Neuronal stem cell (in vitro differentiated cells): ENCODE measurements at regions not wholly inside any gene's neighbourhood (a gene's known extent, or its start where the extent isn't known, plus 50 kb on each side); places are given as distances from the start of the nearest gene placed in this dataset.

ENCODE experiments used
- DNase-seq: peaks from one replicate; pipeline ENCODE4 v3.0.0-alpha.2; 2013; ENCODE audit warnings: low spot score
- H2AFZ ChIP-seq: one replicate; pipeline ENCODE4 v1.6.1; 2013; ENCODE audit warnings: mild to moderate bottlenecking, low read length, inconsistent platforms
- H2AK5ac ChIP-seq: 2 replicates; pipeline ENCODE4 v1.6.1; 2013; ENCODE audit warnings: low read depth, mild to moderate bottlenecking, inconsistent platforms, low read length, moderate library complexity, mixed read lengths
- H2BK120ac ChIP-seq: 2 replicates; pipeline ENCODE4 v1.6.1; 2013; ENCODE audit warnings: low read depth, mild to moderate bottlenecking, inconsistent platforms, low read length, moderate library complexity, mixed read lengths
- H2BK12ac ChIP-seq: one replicate; pipeline ENCODE4 v1.6.1; 2013; ENCODE audit warnings: low read length, inconsistent platforms
- H2BK15ac ChIP-seq: 2 replicates; pipeline ENCODE4 v1.6.1; 2013; ENCODE audit warnings: mild to moderate bottlenecking, low read length, inconsistent platforms, mixed read lengths
- H2BK5ac ChIP-seq: one replicate; pipeline ENCODE4 v1.6.1; 2013; ENCODE audit warnings: inconsistent platforms, mild to moderate bottlenecking, low read length, moderate library complexity
- H3K14ac ChIP-seq: one replicate; pipeline ENCODE4 v1.6.1; 2013; ENCODE audit warnings: low read length, inconsistent platforms
- H3K18ac ChIP-seq: 2 replicates; pipeline ENCODE4 v1.6.1; 2013; ENCODE audit warnings: low read length, inconsistent platforms
- H3K23ac ChIP-seq: 2 replicates; pipeline ENCODE4 v1.6.1; 2013; ENCODE audit warnings: low read depth, mild to moderate bottlenecking, mixed read lengths, low read length, inconsistent platforms; ENCODE audit not compliant: poor library complexity
- H3K27ac ChIP-seq: replicated peaks from 3 replicates; pipeline ENCODE4 v1.5.1; 2013; ENCODE audit warnings: low read length, inconsistent platforms
- H3K27me3 ChIP-seq, 3 experiments: 2 replicates each; pipeline ENCODE4 v1.6.1; 2013; ENCODE audit warnings: low read length in 3 of 3, mild to moderate bottlenecking in 2 of 3, inconsistent platforms in 1 of 3, low read depth in 1 of 3, mixed read lengths in 1 of 3, moderate library complexity in 1 of 3; ENCODE audit not compliant: control insufficient read depth in 3 of 3, insufficient read depth in 3 of 3
- H3K36me3 ChIP-seq, 2 donors: replicated peaks in 1 of 2; 2 replicates each; pipeline ENCODE4 v1.6.1; 2013; ENCODE audit warnings: low read length in 2 of 2; ENCODE audit not compliant: control insufficient read depth in 2 of 2, insufficient read depth in 2 of 2
- H3K4ac ChIP-seq: 2 replicates; pipeline ENCODE4 v1.6.1; 2013; ENCODE audit warnings: inconsistent platforms, mild to moderate bottlenecking, low read length, moderate library complexity
- H3K4me1 ChIP-seq, 2 donors: 1 replicate in 1 of 2; 2 replicates in 1 of 2; pipeline ENCODE4 v1.6.1; 2013; ENCODE audit warnings: low read length in 2 of 2, low read depth in 1 of 2; ENCODE audit not compliant: control insufficient read depth in 2 of 2, insufficient read depth in 1 of 2
- H3K4me2 ChIP-seq: one replicate; pipeline ENCODE4 v1.6.1; 2013; ENCODE audit warnings: mild to moderate bottlenecking, low read length, inconsistent platforms; ENCODE audit not compliant: insufficient read depth, poor library complexity, severe bottlenecking
- H3K4me3 ChIP-seq, 2 donors: 2 replicates each; pipeline ENCODE4 v1.5.1; 2013; ENCODE audit warnings: low read length in 2 of 2, mild to moderate bottlenecking in 2 of 2, inconsistent platforms in 1 of 2, moderate library complexity in 1 of 2
- H3K79me1 ChIP-seq: one replicate; pipeline ENCODE4 v1.6.1; 2013; ENCODE audit warnings: low read depth, mild to moderate bottlenecking, inconsistent platforms, low read length, moderate library complexity
- H3K9ac ChIP-seq: one replicate; pipeline ENCODE4 v1.6.1; 2013; ENCODE audit warnings: mild to moderate bottlenecking, low read depth, low read length, inconsistent platforms; ENCODE audit not compliant: poor library complexity
- H3K9me3 ChIP-seq, 2 donors: replicated peaks in 1 of 2; 2 replicates each; pipeline versions ENCODE3 to v1.6.1; 2013; ENCODE audit warnings: low read length in 2 of 2, mild to moderate bottlenecking in 2 of 2, inconsistent platforms in 1 of 2, low read depth in 1 of 2, mixed read lengths in 1 of 2, moderate library complexity in 1 of 2; ENCODE audit not compliant: control insufficient read depth in 2 of 2, insufficient read depth in 1 of 2
- H4K8ac ChIP-seq: one replicate; pipeline ENCODE4 v1.6.1; 2013; ENCODE audit warnings: low read depth, mild to moderate bottlenecking, inconsistent platforms, low read length, moderate library complexity
- H4K91ac ChIP-seq: one replicate; pipeline ENCODE4 v1.6.1; 2013; ENCODE audit warnings: low read length, low read depth, mild to moderate bottlenecking, inconsistent platforms; ENCODE audit not compliant: poor library complexity
- WGBS, 2 donors: extraction: QIAGEN DNeasy Blood & Tissue Kit; methylation state at CpG; one replicate each; pipeline ENCODE4 v1.1.7; 2013; ENCODE audit warnings: missing lambda C conversion rate in 2 of 2, mixed read lengths in 1 of 2; ENCODE audit not compliant: insufficient read length in 2 of 2, insufficient replicate concordance in 1 of 2; ENCODE audit errors: extremely low coverage in 2 of 2; 5-methylcytosine and 5-hydroxymethylcytosine counted together

DNA sequence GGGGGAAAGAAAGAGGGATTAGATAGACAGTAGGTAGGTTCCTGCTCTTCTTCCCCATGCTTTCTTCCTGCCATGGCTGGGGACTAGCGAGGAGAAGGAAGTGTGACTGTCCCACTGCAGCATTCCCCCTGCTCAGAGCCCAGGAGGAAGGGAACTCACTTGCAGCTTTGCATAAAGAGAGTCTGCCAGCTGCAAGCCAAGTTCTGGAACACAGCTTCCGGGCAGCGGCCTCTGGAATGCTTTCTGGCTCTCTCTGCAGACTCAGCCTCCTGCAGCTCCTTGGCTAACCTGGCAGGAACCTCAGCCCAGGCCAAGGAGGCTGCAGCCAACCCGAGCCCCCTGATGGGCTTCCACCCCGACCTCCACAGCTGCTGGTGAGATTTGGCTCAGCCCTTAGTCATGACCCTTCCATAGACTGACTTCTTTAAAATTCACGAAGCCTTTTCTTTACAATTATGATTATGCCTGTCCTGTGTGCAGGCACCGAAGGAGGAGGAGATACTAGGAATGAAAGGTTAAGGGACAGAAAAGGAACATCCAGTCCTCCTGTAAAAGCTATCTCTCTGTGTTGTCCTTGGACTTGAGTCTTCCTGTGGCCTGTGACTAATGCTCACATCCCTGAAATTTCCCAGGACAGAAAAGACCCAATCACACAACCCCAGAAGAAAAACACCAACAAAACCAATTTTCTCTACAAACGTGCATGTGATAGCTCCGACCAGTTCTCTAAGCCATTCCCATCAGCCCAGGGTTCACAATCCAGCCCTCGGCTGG, 108.2 kb upstream of the OLIG2 start:
- H3K27ac ChIP-seq, result no peak overlapping the region
- peaks cover 4 to 9% of the 10 kb centered on the region in 2 donors for H3K4me1 ChIP-seq
- no CpG with 5 or more reads among the region's 10 CpGs for WGBS, 2 donors
- no peak overlapping the region for H2AFZ ChIP-seq
- no peaks in the 10 kb centered on the region for H3K36me3 ChIP-seq
- no peak overlapping the region for H3K4me3 ChIP-seq
- no peaks in the 10 kb centered on the region for H3K79me1 ChIP-seq
- no peak overlapping the region for H2BK5ac ChIP-seq
- H3K14ac ChIP-seq, result no peak overlapping the region
- no peak overlapping the region for H3K4ac ChIP-seq
- H2BK12ac ChIP-seq, result no peak overlapping the region
- H4K91ac ChIP-seq, result no peak overlapping the region
- no peak overlapping the region for H2BK15ac ChIP-seq
- H2AK5ac ChIP-seq, result peak overlapping the region; percentile 79
- peaks cover 0 to 14% (median 2%) of the 10 kb centered on the region in 3 experiments for H3K27me3 ChIP-seq
- no peak overlapping the region for H2BK120ac ChIP-seq
- no peak overlapping the region for H3K9ac ChIP-seq
- peak overlapping the region; percentile 76 for H3K18ac ChIP-seq
- no peak for DNase-seq
- H3K4me2 ChIP-seq, result no peak overlapping the region
- H4K8ac ChIP-seq, result no peak overlapping the region
- peaks cover 0 to 7% of the 10 kb centered on the region in 2 donors for H3K9me3 ChIP-seq
- H3K23ac ChIP-seq, result no peak overlapping the region

GRCh38 chr21:32918478-32919120, 107.1 kb upstream of the OLIG2 start:
- WGBS, 2 donors, result no CpG with 5 or more reads among the region's 11 CpGs
- Histone ChIP-seq H2AK5ac (no peak overlapping the region), H3K9ac (no peak overlapping the region), H3K79me1 (no peaks in the 10 kb centered on the region), H2AFZ (no peak overlapping the region), H3K23ac (no peak overlapping the region), H2BK5ac (no peak overlapping the region), H3K36me3 (no peaks in the 10 kb centered on the region), H2BK15ac (no peak overlapping the region), H4K8ac (no peak overlapping the region), H2BK12ac (no peak overlapping the region), H3K4me1 (peaks cover 4 to 9% of the 10 kb centered on the region in 2 donors), H3K4me3 (no peak overlapping the region), H3K14ac (no peak overlapping the region), H3K27ac (peak overlapping the region; percentile 49), H3K4me2 (peak overlapping the region; percentile 35), H2BK120ac (no peak overlapping the region), H3K27me3 (peaks cover 0 to 12% (median 2%) of the 10 kb centered on the region in 3 experiments), H4K91ac (no peak overlapping the region), H3K18ac (no peak overlapping the region), H3K9me3 (peaks cover 0 to 7% of the 10 kb centered on the region in 2 donors), H3K4ac (no peak overlapping the region)
- peak; percentile 45 for DNase-seq

GRCh38 chr21:32920474-32920873, 105.3 kb upstream of the OLIG2 start:
- Histone ChIP-seq H3K79me1 (no peaks in the 10 kb centered on the region), H3K27me3 (peaks cover 0 to 6% (median 2%) of the 10 kb centered on the region in 3 experiments), H3K9ac (no peak overlapping the region), H3K14ac (peak overlapping the region; percentile 66), H3K4me1 (peaks cover 4 to 9% of the 10 kb centered on the region in 2 donors), H4K91ac (no peak overlapping the region), H3K23ac (peak overlapping the region; percentile 38), H2AFZ (no peak overlapping the region), H3K4me3 (no peak overlapping the region), H2BK15ac (no peak overlapping the region), H3K4me2 (no peak overlapping the region), H2BK120ac (peak overlapping the region; percentile 72), H3K27ac (no peak overlapping the region), H3K18ac (peak overlapping the region; percentile 76), H2BK5ac (no peak overlapping the region), H2AK5ac (peak overlapping the region; percentile 80), H3K9me3 (peaks cover 5 to 7% of the 10 kb centered on the region in 2 donors), H3K36me3 (no peaks in the 10 kb centered on the region), H4K8ac (no peak overlapping the region), H2BK12ac (peak overlapping the region; percentile 36), H3K4ac (no peak overlapping the region)
- no CpG with 5 or more reads among the region's 5 CpGs for WGBS, 2 donors
- DNase-seq, result no peak

DNA sequence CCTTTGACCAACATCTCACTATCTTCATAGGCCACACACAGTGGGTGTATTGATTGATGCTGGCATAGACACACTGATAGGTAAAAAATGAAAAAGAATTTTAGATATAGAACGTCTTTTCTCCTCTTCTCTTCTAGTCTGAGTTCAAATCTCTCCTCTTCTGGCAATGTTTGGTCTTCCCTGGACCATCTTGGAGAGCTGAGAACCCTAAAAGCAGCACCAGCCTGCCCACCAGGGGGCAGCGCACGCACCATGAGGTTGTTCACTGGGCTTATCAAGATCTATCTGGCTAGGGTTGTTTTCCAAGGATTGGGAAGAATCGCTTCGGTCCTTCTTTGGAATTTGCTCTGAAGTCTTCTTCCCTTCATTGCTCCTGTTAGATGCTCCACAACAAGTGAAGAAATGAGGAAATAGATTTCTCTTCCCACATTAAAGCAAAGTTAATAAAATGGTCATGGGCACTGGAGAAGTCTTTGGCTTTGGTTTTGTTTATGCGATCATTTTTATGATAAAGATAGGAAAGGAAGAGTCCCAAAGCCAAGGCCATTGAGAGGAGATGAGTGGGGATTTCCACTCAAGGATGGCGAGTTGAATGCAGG, 104.0 kb upstream of the OLIG2 start:
- peaks cover 4 to 9% of the 10 kb centered on the region in 2 donors for H3K4me1 ChIP-seq
- no peak overlapping the region for H3K18ac ChIP-seq
- no peak overlapping the region for H2BK5ac ChIP-seq
- no peak overlapping the region for H2BK15ac ChIP-seq
- no peak overlapping the region for H3K23ac ChIP-seq
- WGBS, 2 donors, result no CpG with 5 or more reads among the region's 7 CpGs
- H3K79me1 ChIP-seq, result no peaks in the 10 kb centered on the region
- H3K36me3 ChIP-seq, result no peaks in the 10 kb centered on the region
- H4K8ac ChIP-seq, result no peak overlapping the region
- no peak overlapping the region for H3K9ac ChIP-seq
- no peak overlapping the region for H3K4me2 ChIP-seq
- H3K4ac ChIP-seq, result no peak overlapping the region
- peaks cover 0 to 6% (median 2%) of the 10 kb centered on the region in 3 experiments for H3K27me3 ChIP-seq
- peaks cover 3 to 5% of the 10 kb centered on the region in 2 donors for H3K9me3 ChIP-seq
- DNase-seq, result no peak
- no peak overlapping the region for H3K4me3 ChIP-seq
- H2BK12ac ChIP-seq, result no peak overlapping the region
- H3K14ac ChIP-seq, result no peak overlapping the region
- H2BK120ac ChIP-seq, result no peak overlapping the region
- H4K91ac ChIP-seq, result no peak overlapping the region
- no peak overlapping the region for H3K27ac ChIP-seq
- no peak overlapping the region for H2AFZ ChIP-seq
- no peak overlapping the region for H2AK5ac ChIP-seq
